ENCODE measurements at regions not wholly inside any gene's neighbourhood (a gene's known extent, or its start where the extent isn't known, plus 50 kb on each side); places are given as distances from the start of the nearest gene placed in this dataset.
"Not testable (repeated sequence)": the region's sequence is repeated elsewhere in the genome, so short reads cannot be mapped to it uniquely, and the experiment has no call there.

GRCh38 chr3:69484507-69485393 lies 98.9 kb upstream of the FRMD4B start:
- DNase-seq, result no peak

- no peak for DNase-seq
These were observed 97.6 kb upstream of the FRMD4B start for GRCh38 chr3:69483449-69483848.

- not testable (repeated sequence) for DNase-seq
These were observed 95.1 kb upstream of the FRMD4B start for GRCh38 chr3:69480986-69481385.

- no peak for DNase-seq
These were observed 88.3 kb upstream of the FRMD4B start for GRCh38 chr3:69474186-69474585.

- DNase-seq, result no peak
These were observed 86.2 kb upstream of the FRMD4B start for GRCh38 chr3:69472093-69472492.

- DNase-seq, result no peak
These were observed 77.6 kb upstream of the FRMD4B start for GRCh38 chr3:69463531-69463930.

GRCh38 chr3:69462826-69463100 lies 76.9 kb upstream of the FRMD4B start:
- no peak for DNase-seq

GRCh38 chr3:69462022-69462825 lies 76.3 kb upstream of the FRMD4B start:
- DNase-seq, result no peak

- no peak for DNase-seq
These were observed 74.1 kb upstream of the FRMD4B start for GRCh38 chr3:69460034-69460433.

GRCh38 chr3:69458803-69459365 lies 73.0 kb upstream of the FRMD4B start:
- no peak for DNase-seq

GRCh38 chr3:69456631-69457030 lies 70.7 kb upstream of the FRMD4B start:
- no peak for DNase-seq

GRCh38 chr3:69454204-69454787 lies 68.4 kb upstream of the FRMD4B start:
- no peak for DNase-seq

GRCh38 chr3:69452295-69452694 lies 66.4 kb upstream of the FRMD4B start:
- no peak for DNase-seq

GRCh38 chr3:69451594-69451993 lies 65.7 kb upstream of the FRMD4B start:
- no peak for DNase-seq

GRCh38 chr3:69448877-69449276 lies 63.0 kb upstream of the FRMD4B start:
- no peak for DNase-seq

GRCh38 chr3:69446402-69447072 lies 60.6 kb upstream of the FRMD4B start:
- DNase-seq, result no peak

- no peak for DNase-seq
These were observed 59.6 kb upstream of the FRMD4B start for GRCh38 chr3:69445498-69445897.

- DNase-seq, result no peak
These were observed 59.1 kb upstream of the FRMD4B start for GRCh38 chr3:69445024-69445423.

GRCh38 chr3:69443457-69443920 lies 57.6 kb upstream of the FRMD4B start:
- no peak for DNase-seq

- no peak for DNase-seq
These were observed 57.0 kb upstream of the FRMD4B start for GRCh38 chr3:69442771-69443311.

- DNase-seq, result no peak
These were observed 55.8 kb upstream of the FRMD4B start for GRCh38 chr3:69441732-69442131.

- DNase-seq, result no peak
These were observed 55.2 kb upstream of the FRMD4B start for GRCh38 chr3:69441040-69441439.

Data from hematopoietic multipotent progenitor cell treated with erythropoietin and hydrocortisone succinate and interleukin-3 and kit ligand, for 8 days (in vitro differentiated cells).